ENCODE measurements at regions not wholly inside any gene's neighbourhood (a gene's known extent, or its start where the extent isn't known, plus 50 kb on each side); places are given as distances from the start of the nearest gene placed in this dataset.

GRCh38 chr7:98730326-98730725, 113.2 kb downstream of the NPTX2 start:
- CTCF ChIA-PET = no interaction called here
- BruUV-seq (replicated peaks) = no TSS peak
- intact Hi-C loops (cut with micrococcal nuclease; ENCODE audit: unreplicated experiment) = no loop called here
- Histone ChIP-seq H3K36me3 (ENCODE audit: insufficient read depth, low read length, poor library complexity, severe bottlenecking) (no peaks in the 10 kb centered on the region), H3K4me1 (ENCODE audit: insufficient read depth, low read length, poor library complexity, severe bottlenecking) (no peaks in the 10 kb centered on the region), H3K9me3 (ENCODE audit: low read depth, low read length, poor library complexity, severe bottlenecking) (no peaks in the 10 kb centered on the region), H3K4me3 (ENCODE audit: low read depth, low read length, poor library complexity, severe bottlenecking) (no peak overlapping the region), H3K27ac (ENCODE audit: low read depth, low read length, poor library complexity, severe bottlenecking) (no peak overlapping the region), H3K27me3 (replicated peaks; ENCODE audit: insufficient read depth, low read depth, low read length, poor library complexity) (peaks cover 13% of the 10 kb centered on the region)
- TF ChIP-seq EZH2 (IDR thresholded peaks at IDR 0.05; ENCODE audit: borderline replicate concordance, low read depth, low read length, poor library complexity, severe bottlenecking) = no peak
- no peak for TF ChIP-seq CTCF (conservative IDR thresholded peaks at IDR 0.05; ENCODE audit: low read depth, low read length)
- DNase-seq (ENCODE audit: low spot score) = no peak
- POLR2A ChIA-PET (ENCODE audit: low non-redundant PET) = no interaction called here

GRCh38 chr7:98731651-98732050, 114.6 kb downstream of the NPTX2 start:
- H3K36me3 ChIP-seq (ENCODE audit: insufficient read depth, low read length, poor library complexity, severe bottlenecking) = no peaks in the 10 kb centered on the region
- H3K4me3 ChIP-seq (ENCODE audit: low read depth, low read length, poor library complexity, severe bottlenecking) = no peak overlapping the region
- no peak overlapping the region for H3K27ac ChIP-seq (ENCODE audit: low read depth, low read length, poor library complexity, severe bottlenecking)
- no peaks in the 10 kb centered on the region for H3K9me3 ChIP-seq (ENCODE audit: low read depth, low read length, poor library complexity, severe bottlenecking)
- no TSS peak for BruUV-seq (replicated peaks)
- TF ChIP-seq EZH2 (IDR thresholded peaks at IDR 0.05; ENCODE audit: borderline replicate concordance, low read depth, low read length, poor library complexity, severe bottlenecking) = no peak
- no peak for TF ChIP-seq CTCF (conservative IDR thresholded peaks at IDR 0.05; ENCODE audit: low read depth, low read length)
- POLR2A ChIA-PET (ENCODE audit: low non-redundant PET) = no interaction called here
- intact Hi-C loops (cut with micrococcal nuclease; ENCODE audit: unreplicated experiment) = no loop called here
- H3K27me3 ChIP-seq (replicated peaks; ENCODE audit: insufficient read depth, low read depth, low read length, poor library complexity) = peaks cover 13% of the 10 kb centered on the region
- CTCF ChIA-PET = no interaction called here
- no peaks in the 10 kb centered on the region for H3K4me1 ChIP-seq (ENCODE audit: insufficient read depth, low read length, poor library complexity, severe bottlenecking)
- DNase-seq (ENCODE audit: low spot score) = no peak

- Histone ChIP-seq H3K27me3 (replicated peaks; ENCODE audit: insufficient read depth, low read depth, low read length, poor library complexity) (peaks cover 13% of the 10 kb centered on the region), H3K4me3 (ENCODE audit: low read depth, low read length, poor library complexity, severe bottlenecking) (no peak overlapping the region), H3K36me3 (ENCODE audit: insufficient read depth, low read length, poor library complexity, severe bottlenecking) (no peaks in the 10 kb centered on the region), H3K4me1 (ENCODE audit: insufficient read depth, low read length, poor library complexity, severe bottlenecking) (no peaks in the 10 kb centered on the region), H3K27ac (ENCODE audit: low read depth, low read length, poor library complexity, severe bottlenecking) (no peak overlapping the region), H3K9me3 (ENCODE audit: low read depth, low read length, poor library complexity, severe bottlenecking) (no peaks in the 10 kb centered on the region)
- DNase-seq (ENCODE audit: low spot score) = peak; percentile 61
- no TSS peak for BruUV-seq (replicated peaks)
- ChIA-PET POLR2A (ENCODE audit: low non-redundant PET) (no interaction called here), CTCF (no interaction called here)
- intact Hi-C loops (cut with micrococcal nuclease; ENCODE audit: unreplicated experiment) = no loop called here
- TF ChIP-seq CTCF (conservative IDR thresholded peaks at IDR 0.05; ENCODE audit: low read depth, low read length) (peak; percentile 62), EZH2 (IDR thresholded peaks at IDR 0.05; ENCODE audit: borderline replicate concordance, low read depth, low read length, poor library complexity, severe bottlenecking) (no peak)
Observed at GRCh38 chr7:98733036-98733435, 116.0 kb downstream of the NPTX2 start.

Measured in A673 (cell line).